Body of pancreas (tissue), 4 donors: ENCODE measurements at regions not wholly inside any gene's neighbourhood (a gene's known extent, or its start where the extent isn't known, plus 50 kb on each side); places are given as distances from the start of the nearest gene placed in this dataset.

Source experiments
- CTCF ChIP-seq, 7 experiments: fragments of 450-650 bp in 4 of 7; fragments of 200-600 bp in 3 of 7; sonication (generic) in 3 of 7; IDR thresholded peaks; one replicate each; pipeline ENCODE4 v1.5.1; 2016 to 2019; ENCODE audit warnings: antibody characterized with exemption in 7 of 7
- POLR2A ChIP-seq, 3 donors: fragments of 450-650 bp; IDR thresholded peaks; one replicate each; pipeline ENCODE4 v1.6.1; 2016; ENCODE audit warnings: antibody characterized with exemption in 3 of 3, mild to moderate bottlenecking in 2 of 3

GRCh38 chr10:3537518-3537917 lies 247.5 kb downstream of the KLF6 start:
- TF ChIP-seq CTCF (IDR thresholded peaks at IDR 0.05) (no peak), POLR2A (IDR thresholded peaks at IDR 0.05) (no peak)
